Liver (tissue), 3 donors: ENCODE measurements at regions not wholly inside any gene's neighbourhood (a gene's known extent, or its start where the extent isn't known, plus 50 kb on each side); places are given as distances from the start of the nearest gene placed in this dataset.

Experiments used
- ATF3 ChIP-seq: IDR thresholded peaks from 2 replicates; pipeline ENCODE4 v1.6.1; 2016; ENCODE audit warnings: antibody characterized with exemption
- CTCF ChIP-seq: fragments of 150-350 bp; IDR thresholded peaks from 2 replicates; pipeline ENCODE4 v1.5.1; 2017; ENCODE audit warnings: improper control_type of control experiment, low read depth, low read length; ENCODE audit not compliant: missing input control
- FOXA1 ChIP-seq: IDR thresholded peaks from 2 replicates; pipeline ENCODE4 v1.6.1; 2016; ENCODE audit warnings: antibody characterized with exemption
- HNF4A ChIP-seq, 2 donors: conservative IDR thresholded peaks; 2 replicates each; pipeline ENCODE4 v1.6.1; 2016; ENCODE audit warnings: antibody characterized with exemption in 2 of 2, mild to moderate bottlenecking in 2 of 2
- JUND ChIP-seq, 2 donors: IDR thresholded peaks; 2 replicates each; pipeline ENCODE4 v1.6.1; 2016; ENCODE audit warnings: antibody characterized with exemption in 2 of 2
- MAX ChIP-seq: IDR thresholded peaks from 2 replicates; pipeline ENCODE4 v1.6.1; 2016; ENCODE audit warnings: antibody characterized with exemption
- RAD21 ChIP-seq, 2 donors: IDR thresholded peaks; 2 replicates each; pipeline ENCODE4 v1.6.1; 2016; ENCODE audit warnings: antibody characterized with exemption in 2 of 2, mild to moderate bottlenecking in 2 of 2
- REST ChIP-seq: IDR thresholded peaks from 2 replicates; pipeline ENCODE4 v1.6.1; 2016; ENCODE audit warnings: antibody characterized with exemption, mild to moderate bottlenecking
- TAF1 ChIP-seq: conservative IDR thresholded peaks from 2 replicates; pipeline ENCODE4 v1.6.1; 2016; ENCODE audit warnings: antibody characterized with exemption, mild to moderate bottlenecking
- YY1 ChIP-seq: IDR thresholded peaks from 2 replicates; pipeline ENCODE4 v1.6.1; 2016; ENCODE audit warnings: antibody characterized with exemption, mild to moderate bottlenecking
- ZBTB33 ChIP-seq: IDR thresholded peaks from 2 replicates; pipeline ENCODE4 v1.6.1; 2016; ENCODE audit warnings: antibody characterized with exemption
- donor health status: healthy.
- donor health status: healthy.

GRCh38 chr11:95711945-95712221 is 77.7 kb downstream of the FAM76B start:
- TF ChIP-seq RAD21 (IDR thresholded peaks at IDR 0.05), result no peak
- TF ChIP-seq CTCF, result no peak
- no peak for TF ChIP-seq FOXA1
- no peak for TF ChIP-seq REST
- TF ChIP-seq ZBTB33, result no peak
- no peak for TF ChIP-seq TAF1
- TF ChIP-seq HNF4A (conservative IDR thresholded peaks at IDR 0.05), result no peak
- TF ChIP-seq JUND (IDR thresholded peaks at IDR 0.05), result no peak
- no peak for TF ChIP-seq YY1
- no peak for TF ChIP-seq ATF3
- no peak for TF ChIP-seq MAX
